ENCODE measurements at regions not wholly inside any gene's neighbourhood (a gene's known extent, or its start where the extent isn't known, plus 50 kb on each side); places are given as distances from the start of the nearest gene placed in this dataset.

- TF ChIP-seq CTCF (conservative IDR thresholded peaks at IDR 0.05; ENCODE audit: low read depth, low read length) (no peak), EZH2phosphoT487 (IDR thresholded peaks at IDR 0.05; ENCODE audit: borderline replicate concordance, low read length) (no peak)
Measured at GRCh38 chr1:114315631-114316030, 162.0 kb upstream of the SYT6 start.
